ENCODE measurements at regions not wholly inside any gene's neighbourhood (a gene's known extent, or its start where the extent isn't known, plus 50 kb on each side); places are given as distances from the start of the nearest gene placed in this dataset.

GRCh38 chr5:74499256-74500050, 141.1 kb downstream of the ENC1 start:
- no peak for DNase-seq
- 67 to 74% (median 71%) methylated on average over 4 of the region's 4 CpGs for WGBS, 4 donors
- no peak for ATAC-seq
- TF ChIP-seq CTCF (IDR thresholded peaks at IDR 0.05) (no peak), POLR2A (IDR thresholded peaks at IDR 0.05) (no peak)
- H3K4me1 ChIP-seq: peaks cover 0 to 23% (median 3%) of the 10 kb centered on the region in 12 donors
- H3K27me3 ChIP-seq: no peaks in the 10 kb centered on the region
- H3K36me3 ChIP-seq: no peaks in the 10 kb centered on the region
- intact Hi-C loops (cut with DNase I): loop anchor here in 1 of 10 donors (10.0 kb wide), 1 partner anchor 115 kb away; no protein-coding TSS in a partner anchor
- H3K4me3 ChIP-seq: no peak overlapping the region
- no peak overlapping the region for H3K27ac ChIP-seq
- H3K9me3 ChIP-seq: no peaks in the 10 kb centered on the region

GRCh38 chr5:74497706-74498105, 142.8 kb downstream of the ENC1 start:
- 80 to 90% (median 84%) methylated on average over 4 of the region's 4 CpGs for WGBS, 4 donors
- DNase-seq (no peak), ATAC-seq (no peak)
- Histone ChIP-seq H3K4me3 (no peak overlapping the region), H3K27me3 (no peaks in the 10 kb centered on the region), H3K4me1 (peaks cover 0 to 17% (median 3%) of the 10 kb centered on the region in 12 donors), H3K9me3 (no peaks in the 10 kb centered on the region), H3K27ac (no peak overlapping the region), H3K36me3 (no peaks in the 10 kb centered on the region)
- intact Hi-C loops (cut with DNase I): no loop called here
- TF ChIP-seq POLR2A (IDR thresholded peaks at IDR 0.05) (no peak), CTCF (IDR thresholded peaks at IDR 0.05) (no peak)

- Histone ChIP-seq H3K9me3 (no peaks in the 10 kb centered on the region), H3K4me3 (no peak overlapping the region), H3K27ac (no peak overlapping the region), H3K36me3 (no peaks in the 10 kb centered on the region), H3K4me1 (no peaks in the 10 kb centered on the region), H3K27me3 (no peaks in the 10 kb centered on the region)
- no peak for DNase-seq
- intact Hi-C loops (cut with DNase I): no loop called here
- no peak for ATAC-seq
- TF ChIP-seq CTCF (IDR thresholded peaks at IDR 0.05): no peak
- no peak for TF ChIP-seq POLR2A (IDR thresholded peaks at IDR 0.05)
Observed at GRCh38 chr5:74493411-74493810, 147.1 kb downstream of the ENC1 start.

GRCh38 chr5:74492230-74492629, 148.3 kb downstream of the ENC1 start:
- ATAC-seq: no peak
- no peaks in the 10 kb centered on the region for H3K4me1 ChIP-seq
- WGBS, 4 donors: 22 to 47% (median 41%) methylated on average over 2 of the region's 2 CpGs

More at GRCh38 chr5:74492230-74492629, 148.3 kb downstream of the ENC1 start:
- no peak for DNase-seq
- intact Hi-C loops (cut with DNase I): no loop called here
- Histone ChIP-seq H3K36me3 (no peaks in the 10 kb centered on the region), H3K27ac (no peak overlapping the region), H3K4me3 (no peak overlapping the region), H3K27me3 (no peaks in the 10 kb centered on the region), H3K9me3 (no peaks in the 10 kb centered on the region)
- TF ChIP-seq CTCF (IDR thresholded peaks at IDR 0.05): no peak
- no peak for TF ChIP-seq POLR2A (IDR thresholded peaks at IDR 0.05)
